ENCODE measurements at regions not wholly inside any gene's neighbourhood (a gene's known extent, or its start where the extent isn't known, plus 50 kb on each side); places are given as distances from the start of the nearest gene placed in this dataset.

GRCh38 chr4:188960411-188961093 is 821.3 kb downstream of the TRIML1 start:
- no peak for TF ChIP-seq POLR2AphosphoS5 (IDR thresholded peaks at IDR 0.05; ENCODE audit: low read depth, low read length)
- TF ChIP-seq SIN3A (IDR thresholded peaks at IDR 0.05; ENCODE audit: borderline replicate concordance, insufficient read depth, low read length) = no peak
